ENCODE measurements at regions not wholly inside any gene's neighbourhood (a gene's known extent, or its start where the extent isn't known, plus 50 kb on each side); places are given as distances from the start of the nearest gene placed in this dataset.
A peak's percentile ranks its signal among the peaks of the same experiment; 100 is the strongest.

GRCh38 chr20:1820138-1821079 lies 74.8 kb upstream of the SIRPA start:
- H3K27ac ChIP-seq, result peak overlapping the region in 7 of 8 donors; percentile 63 to 93 (median 86)
- WGBS, 5 donors, result 63 to 80% (median 69%) methylated on average over 8 of the region's 8 CpGs
- no peaks in the 10 kb centered on the region for H3K36me3 ChIP-seq
- no peak for TF ChIP-seq POLR2A (IDR thresholded peaks at IDR 0.05)
- TF ChIP-seq POLR2AphosphoS5 (IDR thresholded peaks at IDR 0.05), result peak in 1 of 3 donors; percentile 76
- intact Hi-C loops (cut with DNase I; ENCODE audit: low total_unique reads), result no loop called here
- H3K27me3 ChIP-seq (replicated peaks in 1 of 7), result peaks cover 0 to 26% (median 0%) of the 10 kb centered on the region in 7 donors
- H3K4me3 ChIP-seq, result peak overlapping the region in 1 of 8 donors; percentile 45
- peaks cover 0 to 45% (median 31%) of the 10 kb centered on the region in 8 donors for H3K9me3 ChIP-seq
- peak; percentile 85 for DNase-seq
- H3K4me1 ChIP-seq, result peaks cover 0 to 86% (median 33%) of the 10 kb centered on the region in 6 donors

GRCh38 chr20:1819311-1820137 lies 75.7 kb upstream of the SIRPA start:
- Histone ChIP-seq H3K4me3 (peak overlapping the region in 1 of 8 donors; percentile 45), H3K9me3 (peaks cover 0 to 40% (median 31%) of the 10 kb centered on the region in 8 donors), H3K27me3 (replicated peaks in 1 of 7) (peaks cover 0 to 26% (median 0%) of the 10 kb centered on the region in 7 donors), H3K4me1 (peaks cover 0 to 77% (median 31%) of the 10 kb centered on the region in 6 donors), H3K36me3 (no peaks in the 10 kb centered on the region), H3K27ac (peak overlapping the region in 7 of 8 donors; percentile 63 to 93 (median 86))
- intact Hi-C loops (cut with DNase I; ENCODE audit: low total_unique reads), result no loop called here
- no peak for TF ChIP-seq POLR2A (IDR thresholded peaks at IDR 0.05)
- TF ChIP-seq POLR2AphosphoS5 (IDR thresholded peaks at IDR 0.05), result no peak
- TF ChIP-seq, protein P1, sequence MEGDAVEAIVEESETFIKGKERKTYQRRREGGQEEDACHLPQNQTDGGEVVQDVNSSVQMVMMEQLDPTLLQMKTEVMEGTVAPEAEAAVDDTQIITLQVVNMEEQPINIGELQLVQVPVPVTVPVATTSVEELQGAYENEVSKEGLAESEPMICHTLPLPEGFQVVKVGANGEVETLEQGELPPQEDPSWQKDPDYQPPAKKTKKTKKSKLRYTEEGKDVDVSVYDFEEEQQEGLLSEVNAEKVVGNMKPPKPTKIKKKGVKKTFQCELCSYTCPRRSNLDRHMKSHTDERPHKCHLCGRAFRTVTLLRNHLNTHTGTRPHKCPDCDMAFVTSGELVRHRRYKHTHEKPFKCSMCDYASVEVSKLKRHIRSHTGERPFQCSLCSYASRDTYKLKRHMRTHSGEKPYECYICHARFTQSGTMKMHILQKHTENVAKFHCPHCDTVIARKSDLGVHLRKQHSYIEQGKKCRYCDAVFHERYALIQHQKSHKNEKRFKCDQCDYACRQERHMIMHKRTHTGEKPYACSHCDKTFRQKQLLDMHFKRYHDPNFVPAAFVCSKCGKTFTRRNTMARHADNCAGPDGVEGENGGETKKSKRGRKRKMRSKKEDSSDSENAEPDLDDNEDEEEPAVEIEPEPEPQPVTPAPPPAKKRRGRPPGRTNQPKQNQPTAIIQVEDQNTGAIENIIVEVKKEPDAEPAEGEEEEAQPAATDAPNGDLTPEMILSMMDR (IDR thresholded peaks at IDR 0.05 in 8 of 11, conservative IDR thresholded peaks at IDR 0.05 in 3 of 11), result no peak
- DNase-seq, result no peak
- WGBS, 5 donors, result 72 to 77% (median 75%) methylated on average over 14 of the region's 14 CpGs

DNA sequence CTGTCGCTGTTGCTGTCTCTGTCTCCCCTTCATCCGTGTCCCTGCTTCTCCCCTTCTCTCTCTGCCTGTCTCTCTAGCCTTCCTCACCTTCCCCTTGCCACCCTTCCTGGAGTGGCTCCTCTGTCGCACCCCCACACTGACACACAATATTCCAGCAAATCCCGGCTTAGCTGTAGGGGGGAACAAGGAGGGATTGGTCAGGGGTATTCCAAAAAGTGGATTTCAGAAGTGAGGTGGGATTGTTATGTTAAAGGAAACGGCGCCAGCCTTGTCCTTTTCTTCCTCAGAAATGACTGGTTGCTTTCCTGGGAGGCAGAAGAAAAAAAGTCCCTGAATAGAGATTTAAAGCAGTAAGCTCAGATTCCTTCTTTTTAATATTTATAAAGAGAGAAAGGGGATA lies 76.3 kb upstream of the SIRPA start:
- intact Hi-C loops (cut with DNase I; ENCODE audit: low total_unique reads), result no loop called here

More for the DNA sequence above, 76.3 kb upstream of the SIRPA start:
- H3K27ac ChIP-seq, result peak overlapping the region in 7 of 8 donors; percentile 63 to 93 (median 86)
- H3K4me3 ChIP-seq, result peak overlapping the region in 1 of 8 donors; percentile 45
- TF ChIP-seq POLR2AphosphoS5 (IDR thresholded peaks at IDR 0.05), result no peak
- no peak for TF ChIP-seq POLR2A (IDR thresholded peaks at IDR 0.05)
- TF ChIP-seq, protein P1 (IDR thresholded peaks at IDR 0.05 in 8 of 11, conservative IDR thresholded peaks at IDR 0.05 in 3 of 11), result no peak
- H3K36me3 ChIP-seq, result no peaks in the 10 kb centered on the region
- peaks cover 0 to 71% (median 30%) of the 10 kb centered on the region in 6 donors for H3K4me1 ChIP-seq
- H3K27me3 ChIP-seq (replicated peaks in 1 of 7), result peaks cover 0 to 26% (median 0%) of the 10 kb centered on the region in 7 donors
- WGBS, 5 donors, result 68 to 77% (median 71%) methylated on average over 6 of the region's 6 CpGs
- H3K9me3 ChIP-seq, result peaks cover 0 to 34% (median 28%) of the 10 kb centered on the region in 8 donors
- no peak for DNase-seq
